ENCODE measurements at regions not wholly inside any gene's neighbourhood (a gene's known extent, or its start where the extent isn't known, plus 50 kb on each side); places are given as distances from the start of the nearest gene placed in this dataset.

- no peak for DNase-seq (ENCODE audit: low spot score)
Measured at GRCh38 chr4:128456171-128456570, 168.6 kb upstream of the PGRMC2 start.

GRCh38 chr4:128455480-128455879 is 167.9 kb upstream of the PGRMC2 start:
- Mint-ChIP-seq H3K27ac (ENCODE audit: unreplicated experiment) (peak overlapping the region; percentile 89), H3K4me1 (ENCODE audit: low read depth) (peaks cover 43% of the 10 kb centered on the region), H3K9me3 (ENCODE audit: low read depth) (no peaks in the 10 kb centered on the region), H3K36me3 (ENCODE audit: low read depth) (peaks cover 2% of the 10 kb centered on the region), H3K27me3 (ENCODE audit: low read depth) (no peaks in the 10 kb centered on the region), H3K4me3 (ENCODE audit: unreplicated experiment) (no peak overlapping the region)
- DNase-seq (ENCODE audit: low spot score) = no peak
- no peak for TF ChIP-seq CTCF (IDR thresholded peaks at IDR 0.05)

More at GRCh38 chr4:128456171-128456570, 168.6 kb upstream of the PGRMC2 start:
- Mint-ChIP-seq H3K9me3 (ENCODE audit: low read depth) (no peaks in the 10 kb centered on the region), H3K4me1 (ENCODE audit: low read depth) (peaks cover 43% of the 10 kb centered on the region), H3K27me3 (ENCODE audit: low read depth) (no peaks in the 10 kb centered on the region), H3K4me3 (ENCODE audit: unreplicated experiment) (no peak overlapping the region), H3K36me3 (ENCODE audit: low read depth) (peaks cover 2% of the 10 kb centered on the region), H3K27ac (ENCODE audit: unreplicated experiment) (no peak overlapping the region)
- no peak for TF ChIP-seq CTCF (IDR thresholded peaks at IDR 0.05)

GRCh38 chr4:128454881-128455280 is 167.3 kb upstream of the PGRMC2 start:
- Mint-ChIP-seq H3K27ac (ENCODE audit: unreplicated experiment) (peak overlapping the region; percentile 89), H3K36me3 (ENCODE audit: low read depth) (peaks cover 2% of the 10 kb centered on the region), H3K9me3 (ENCODE audit: low read depth) (no peaks in the 10 kb centered on the region), H3K27me3 (ENCODE audit: low read depth) (no peaks in the 10 kb centered on the region), H3K4me3 (ENCODE audit: unreplicated experiment) (peak overlapping the region; percentile 53), H3K4me1 (ENCODE audit: low read depth) (peaks cover 43% of the 10 kb centered on the region)
- TF ChIP-seq CTCF (IDR thresholded peaks at IDR 0.05) = no peak
- no peak for DNase-seq (ENCODE audit: low spot score)

GRCh38 chr4:128454281-128454871 is 166.8 kb upstream of the PGRMC2 start:
- Mint-ChIP-seq H3K4me1 (ENCODE audit: low read depth) (peaks cover 43% of the 10 kb centered on the region), H3K4me3 (ENCODE audit: unreplicated experiment) (peak overlapping the region; percentile 53), H3K36me3 (ENCODE audit: low read depth) (peaks cover 2% of the 10 kb centered on the region), H3K27me3 (ENCODE audit: low read depth) (no peaks in the 10 kb centered on the region), H3K9me3 (ENCODE audit: low read depth) (no peaks in the 10 kb centered on the region), H3K27ac (ENCODE audit: unreplicated experiment) (peak overlapping the region; percentile 89)
- no peak for DNase-seq (ENCODE audit: low spot score)
- peak; percentile 96 for TF ChIP-seq CTCF (IDR thresholded peaks at IDR 0.05)

- peaks cover 47% of the 10 kb centered on the region for H3K4me1 Mint-ChIP-seq (ENCODE audit: low read depth)
- DNase-seq (ENCODE audit: low spot score) = no peak
- no peak overlapping the region for H3K4me3 Mint-ChIP-seq (ENCODE audit: unreplicated experiment)
- TF ChIP-seq CTCF (IDR thresholded peaks at IDR 0.05) = no peak
- no peaks in the 10 kb centered on the region for H3K9me3 Mint-ChIP-seq (ENCODE audit: low read depth)
- peak overlapping the region; percentile 15 for H3K27ac Mint-ChIP-seq (ENCODE audit: unreplicated experiment)
- H3K27me3 Mint-ChIP-seq (ENCODE audit: low read depth) = no peaks in the 10 kb centered on the region
- peaks cover 2% of the 10 kb centered on the region for H3K36me3 Mint-ChIP-seq (ENCODE audit: low read depth)
Measured at GRCh38 chr4:128452415-128452814, 164.8 kb upstream of the PGRMC2 start.
